A549 (cell line): ENCODE measurements at regions not wholly inside any gene's neighbourhood (a gene's known extent, or its start where the extent isn't known, plus 50 kb on each side); places are given as distances from the start of the nearest gene placed in this dataset.

Experiments used
- ATAC-seq, 2 experiments: fragments of 200-7000 bp in 1 of 2; fragments of >200 bp in 1 of 2; cut with Nextera tagmentation in 1 of 2; cut with Tn5 transposase in 1 of 2; 3 replicates each; pipeline versions ENCODE4 v1.8.0 to v1.9.1; 2018 to 2020; ENCODE audit warnings: mild to moderate bottlenecking in 1 of 2, moderate library complexity in 1 of 2
- CTCF ChIA-PET: fragments of 300-600 bp; sonication (Branson Sonifier 250); formaldehyde crosslinking; extraction: SDS; loops from one replicate; lab custom pipeline; 2021; ENCODE audit warnings: antibody characterized with exemption, inconsistent platforms; lab: Yijun Ruan, JAX
- POLR2A ChIA-PET: fragments of 350-600 bp; formaldehyde crosslinking; extraction: SDS; loops from one replicate; lab custom pipeline; 2021; ENCODE audit warnings: antibody characterized with exemption, inconsistent platforms; lab: Yijun Ruan, JAX
- DNase-seq, 2 experiments: peaks; one replicate each; pipeline versions ENCODE4 v3.0.0 to v3.0.0-alpha.2; 2011 to 2016; ENCODE audit warnings: low read depth in 1 of 2, low spot score in 1 of 2
- FAIRE-seq: peaks from 2 replicates; lab custom pipeline; 2011; peaks lifted over from hg19 to GRCh38; lab: Jason Lieb, UNC
- H3K27ac ChIP-seq, 2 experiments: fragments of >200 bp; sonication (Bioruptor Twin); formaldehyde crosslinking; 3 replicates each; pipeline ENCODE4 v1.5.1; 2016 to 2017
- H3K4me1 ChIP-seq: fragments of >200 bp; sonication (Bioruptor Twin); formaldehyde crosslinking; 3 replicates; pipeline ENCODE4 v1.6.1; 2016
- H3K4me2 ChIP-seq: fragments of >200 bp; sonication (Bioruptor Twin); formaldehyde crosslinking; 3 replicates; pipeline ENCODE4 v1.6.1; 2016
- H3K4me3 ChIP-seq: fragments of >200 bp; sonication (Bioruptor Twin); formaldehyde crosslinking; 3 replicates; pipeline ENCODE4 v1.5.1; 2016
- H3K9me3 ChIP-seq: fragments of >200 bp; sonication (Bioruptor Twin); formaldehyde crosslinking; 3 replicates; pipeline ENCODE4 v1.6.1; 2016
- CHD4 ChIP-seq: fragments of 200-600 bp; sonication (generic); IDR thresholded peaks from 2 replicates; pipeline ENCODE4 v1.6.1; 2016; ENCODE audit warnings: antibody characterized with exemption, mild to moderate bottlenecking, borderline replicate concordance
- EHMT2 ChIP-seq: fragments of 200-600 bp; sonication (generic); IDR thresholded peaks from 2 replicates; pipeline ENCODE4 v1.6.1; 2016; ENCODE audit warnings: antibody characterized with exemption, low read depth, mild to moderate bottlenecking, moderate library complexity
- ELK1 ChIP-seq: fragments of 150-350 bp; IDR thresholded peaks from 2 replicates; pipeline ENCODE4 v1.6.1; 2014; ENCODE audit warnings: low read depth, mild to moderate bottlenecking, low read length
- FOSL2 ChIP-seq, 2 experiments: fragments of 450-650 bp in 1 of 2; fragments of >200 bp in 1 of 2; sonication (Bioruptor Twin) in 1 of 2; formaldehyde crosslinking; IDR thresholded peaks; 2 replicates each; pipeline versions ENCODE4 v1.5.0 to v1.6.1; 2016 to 2020; ENCODE audit warnings: mild to moderate bottlenecking in 1 of 2, moderate library complexity in 1 of 2
- HOXA7 ChIP-seq: fragments of 250-450 bp; sonication (Bioruptor Pico); IDR thresholded peaks from 2 replicates; pipeline ENCODE4 v1.5.0; 2020; ENCODE audit warnings: mild to moderate bottlenecking, moderate library complexity
- JUN ChIP-seq, 2 experiments: fragments of >200 bp; sonication (Bioruptor Twin); formaldehyde crosslinking; IDR thresholded peaks; 2 replicates in 1 of 2; 3 replicates in 1 of 2; pipeline ENCODE4 v1.6.1; 2016 to 2017
- MAFK ChIP-seq: fragments of 450-650 bp; IDR thresholded peaks from 2 replicates; pipeline ENCODE4 v1.6.1; 2014; ENCODE audit not compliant: partially characterized antibody
- NR3C1 ChIP-seq: fragments of >200 bp; sonication (Bioruptor Twin); formaldehyde crosslinking; IDR thresholded peaks from 3 replicates; pipeline ENCODE4 v1.6.1; 2017
- RCOR1 ChIP-seq: fragments of 150-350 bp; IDR thresholded peaks from 2 replicates; pipeline ENCODE4 v1.6.1; 2014; ENCODE audit warnings: antibody characterized with exemption, low read length, low read depth
- RNF2 ChIP-seq: fragments of 200-600 bp; sonication (generic); IDR thresholded peaks from 2 replicates; pipeline ENCODE4 v1.6.1; 2016; ENCODE audit warnings: low read depth, mild to moderate bottlenecking, antibody characterized with exemption, moderate library complexity, borderline replicate concordance
- ZFP36 ChIP-seq: fragments of 450-650 bp; IDR thresholded peaks from 2 replicates; pipeline ENCODE4 v1.6.1; 2014; ENCODE audit warnings: borderline replicate concordance; ENCODE audit not compliant: partially characterized antibody
- WGBS: methylation state at CpG from one replicate; pipeline ENCODE4 v1.1.6; 2017; ENCODE audit errors: missing lambda C conversion rate; 5-methylcytosine and 5-hydroxymethylcytosine counted together

GRCh38 chr17:5784791-5785190, 200.5 kb upstream of the NLRP1 start:
- WGBS, result 21% methylated on average over 2 of the region's 2 CpGs
- no peak overlapping the region for H3K4me3 ChIP-seq
- ATAC-seq, result no peak
- ChIA-PET CTCF (interaction anchor here (2.0 kb wide), 1 partner anchor 9 kb away, joined by 9 read pairs; no protein-coding TSS in a partner anchor), POLR2A (interaction anchor here (0.8 kb wide), 1 partner anchor 10 kb away, joined by 3 read pairs; no protein-coding TSS in a partner anchor)
- H3K4me1 ChIP-seq, result no peaks in the 10 kb centered on the region
- H3K9me3 ChIP-seq, result peaks cover 4% of the 10 kb centered on the region; the same call in 2 of the 3 replicates
- H3K4me2 ChIP-seq, result no peak overlapping the region
- no peak for TF ChIP-seq MAFK
- no peak for TF ChIP-seq CHD4
- no peak for TF ChIP-seq RNF2
- FAIRE-seq, result no peak
- DNase-seq, result no peak
- no peak overlapping the region for H3K27ac ChIP-seq

GRCh38 chr17:5785338-5785737, 201.0 kb upstream of the NLRP1 start:
- peaks cover 4% of the 10 kb centered on the region; the same call in 2 of the 3 replicates for H3K9me3 ChIP-seq
- H3K4me2 ChIP-seq, result no peak overlapping the region
- DNase-seq (no peak), ATAC-seq (no peak)
- H3K4me1 ChIP-seq, result no peaks in the 10 kb centered on the region
- TF ChIP-seq NR3C1 (no peak), ZFP36 (no peak)
- TF ChIP-seq, all 56 proteins: peak for 0
- Histone ChIP-seq H3K27ac (no peak overlapping the region), H3K4me3 (no peak overlapping the region)
- POLR2A ChIA-PET, result interaction anchor here (0.6 to 0.8 kb wide), 2 partner anchors 9 to 200 kb away, joined by 3 to 7 read pairs; no protein-coding TSS in a partner anchor
- no peak for FAIRE-seq
- 4% methylated on average over 4 of the region's 4 CpGs for WGBS
- CTCF ChIA-PET, result interaction anchor here (2.0 kb wide), 1 partner anchor 9 kb away, joined by 9 read pairs; no protein-coding TSS in a partner anchor

GRCh38 chr17:5785867-5786509, 201.7 kb upstream of the NLRP1 start:
- POLR2A ChIA-PET, result interaction anchor here (0.6 kb wide), 1 partner anchor 199 kb away, joined by 7 read pairs; no protein-coding TSS in a partner anchor
- TF ChIP-seq EHMT2, result no peak
- TF ChIP-seq, all 56 proteins: peak for 0
- CTCF ChIA-PET, result interaction anchor here (1.1 to 2.0 kb wide), 4 partner anchors 8 to 36 kb away, joined by 3 to 9 read pairs (median 3); no protein-coding TSS in a partner anchor
- Histone ChIP-seq H3K4me1 (no peaks in the 10 kb centered on the region), H3K9me3 (peaks cover 4% of the 10 kb centered on the region; the same call in 2 of the 3 replicates), H3K27ac (no peak overlapping the region), H3K4me2 (no peak overlapping the region), H3K4me3 (no peak overlapping the region)
- no peak for DNase-seq
- FAIRE-seq, result no peak
- 29% methylated on average over 11 of the region's 11 CpGs for WGBS
- ATAC-seq, result peak; percentile 26 to 42; a peak in 2 of 6 replicates

GRCh38 chr17:5786510-5786875, 202.2 kb upstream of the NLRP1 start:
- Histone ChIP-seq H3K4me2 (no peak overlapping the region), H3K4me1 (no peaks in the 10 kb centered on the region), H3K27ac (no peak overlapping the region), H3K4me3 (no peak overlapping the region), H3K9me3 (peaks cover 7% of the 10 kb centered on the region; the same call in 2 of the 3 replicates)
- TF ChIP-seq HOXA7 (CRISPR knock-in tag), result no peak
- FAIRE-seq, result no peak
- no peak for DNase-seq
- 56% methylated on average over 6 of the region's 6 CpGs for WGBS
- ChIA-PET CTCF (interaction anchor here (1.1 to 2.0 kb wide), 4 partner anchors 8 to 36 kb away, joined by 3 to 9 read pairs (median 3); no protein-coding TSS in a partner anchor), POLR2A (no interaction called here)
- ATAC-seq, result no peak

- peaks cover 12% of the 10 kb centered on the region for H3K9me3 ChIP-seq
- no peak overlapping the region for H3K4me2 ChIP-seq
- ChIA-PET POLR2A (no interaction called here), CTCF (no interaction called here)
- DNase-seq (no peak), FAIRE-seq (no peak), ATAC-seq (no peak)
- 7% methylated on average over 6 of the region's 6 CpGs for WGBS
- H3K27ac ChIP-seq, result no peak overlapping the region
- TF ChIP-seq EHMT2 (no peak), ELK1 (no peak), RCOR1 (no peak), FOSL2 (IDR thresholded peaks at IDR 0.05) (no peak), FOSL2 (CRISPR knock-in tag; IDR thresholded peaks at IDR 0.05) (no peak), JUN (IDR thresholded peaks at IDR 0.05) (no peak), HOXA7 (CRISPR knock-in tag) (no peak)
- H3K4me1 ChIP-seq, result no peaks in the 10 kb centered on the region
- no peak overlapping the region for H3K4me3 ChIP-seq
Observed at GRCh38 chr17:5788266-5788900, 204.1 kb upstream of the NLRP1 start.
